ENCODE measurements at regions not wholly inside any gene's neighbourhood (a gene's known extent, or its start where the extent isn't known, plus 50 kb on each side); places are given as distances from the start of the nearest gene placed in this dataset.

GRCh38 chr12:92603741-92604432 lies 98.9 kb upstream of the PLEKHG7 start:
- H3K9me3 Mint-ChIP-seq (ENCODE audit: unreplicated experiment), result peaks cover 5% of the 10 kb centered on the region
- no peak for DNase-seq
- peaks cover 10% of the 10 kb centered on the region for H3K36me3 Mint-ChIP-seq (ENCODE audit: unreplicated experiment)
- H3K4me3 Mint-ChIP-seq (ENCODE audit: unreplicated experiment), result no peak overlapping the region
- peaks cover 2% of the 10 kb centered on the region for H3K27me3 Mint-ChIP-seq (ENCODE audit: unreplicated experiment)
- TF ChIP-seq CTCF (IDR thresholded peaks at IDR 0.05; ENCODE audit: partially characterized antibody, unreplicated experiment), result no peak
- H3K4me1 Mint-ChIP-seq (ENCODE audit: low read depth, unreplicated experiment), result peaks cover 9% of the 10 kb centered on the region
- H3K27ac Mint-ChIP-seq (ENCODE audit: unreplicated experiment), result no peak overlapping the region

- Mint-ChIP-seq H3K4me1 (ENCODE audit: low read depth, unreplicated experiment) (peaks cover 1% of the 10 kb centered on the region), H3K27ac (ENCODE audit: unreplicated experiment) (no peak overlapping the region), H3K4me3 (ENCODE audit: unreplicated experiment) (no peak overlapping the region), H3K36me3 (ENCODE audit: unreplicated experiment) (peaks cover 15% of the 10 kb centered on the region), H3K27me3 (ENCODE audit: unreplicated experiment) (no peaks in the 10 kb centered on the region), H3K9me3 (ENCODE audit: unreplicated experiment) (peaks cover 5% of the 10 kb centered on the region)
- no peak for TF ChIP-seq CTCF (IDR thresholded peaks at IDR 0.05; ENCODE audit: partially characterized antibody, unreplicated experiment)
- no peak for DNase-seq
Measured at GRCh38 chr12:92602930-92603623, 99.7 kb upstream of the PLEKHG7 start.

- no peak overlapping the region for H3K4me3 Mint-ChIP-seq (ENCODE audit: unreplicated experiment)
- H3K27ac Mint-ChIP-seq (ENCODE audit: unreplicated experiment), result no peak overlapping the region
- H3K36me3 Mint-ChIP-seq (ENCODE audit: unreplicated experiment), result peaks cover 15% of the 10 kb centered on the region
- DNase-seq, result no peak
- H3K4me1 Mint-ChIP-seq (ENCODE audit: low read depth, unreplicated experiment), result no peaks in the 10 kb centered on the region
- H3K9me3 Mint-ChIP-seq (ENCODE audit: unreplicated experiment), result peaks cover 5% of the 10 kb centered on the region
- no peak for TF ChIP-seq CTCF (IDR thresholded peaks at IDR 0.05; ENCODE audit: partially characterized antibody, unreplicated experiment)
- no peaks in the 10 kb centered on the region for H3K27me3 Mint-ChIP-seq (ENCODE audit: unreplicated experiment)
Measured at GRCh38 chr12:92602476-92602875, 100.3 kb upstream of the PLEKHG7 start.

GRCh38 chr12:92601680-92602079 lies 101.1 kb upstream of the PLEKHG7 start:
- H3K27me3 Mint-ChIP-seq (ENCODE audit: unreplicated experiment), result no peaks in the 10 kb centered on the region
- H3K36me3 Mint-ChIP-seq (ENCODE audit: unreplicated experiment), result peaks cover 15% of the 10 kb centered on the region
- DNase-seq, result no peak
- H3K27ac Mint-ChIP-seq (ENCODE audit: unreplicated experiment), result no peak overlapping the region
- peaks cover 5% of the 10 kb centered on the region for H3K9me3 Mint-ChIP-seq (ENCODE audit: unreplicated experiment)
- no peak for TF ChIP-seq CTCF (IDR thresholded peaks at IDR 0.05; ENCODE audit: partially characterized antibody, unreplicated experiment)
- H3K4me1 Mint-ChIP-seq (ENCODE audit: low read depth, unreplicated experiment), result no peaks in the 10 kb centered on the region
- H3K4me3 Mint-ChIP-seq (ENCODE audit: unreplicated experiment), result no peak overlapping the region

GRCh38 chr12:92601176-92601575 lies 101.6 kb upstream of the PLEKHG7 start:
- no peaks in the 10 kb centered on the region for H3K4me1 Mint-ChIP-seq (ENCODE audit: low read depth, unreplicated experiment)
- no peak overlapping the region for H3K4me3 Mint-ChIP-seq (ENCODE audit: unreplicated experiment)

More at GRCh38 chr12:92601176-92601575, 101.6 kb upstream of the PLEKHG7 start:
- Mint-ChIP-seq H3K27ac (ENCODE audit: unreplicated experiment) (no peak overlapping the region), H3K27me3 (ENCODE audit: unreplicated experiment) (no peaks in the 10 kb centered on the region), H3K9me3 (ENCODE audit: unreplicated experiment) (peaks cover 5% of the 10 kb centered on the region), H3K36me3 (ENCODE audit: unreplicated experiment) (peaks cover 15% of the 10 kb centered on the region)
- TF ChIP-seq CTCF (IDR thresholded peaks at IDR 0.05; ENCODE audit: partially characterized antibody, unreplicated experiment), result no peak
- no peak for DNase-seq
